Astrocyte of the cerebellum (primary cell): ENCODE measurements at regions not wholly inside any gene's neighbourhood (a gene's known extent, or its start where the extent isn't known, plus 50 kb on each side); places are given as distances from the start of the nearest gene placed in this dataset.

ENCODE experiments used
- DNase-seq: peaks from one replicate; pipeline ENCODE4 v3.0.0-alpha.2; 2011; ENCODE audit warnings: low read depth
- H3K4me3 ChIP-seq: 2 replicates; pipeline ENCODE4 v1.5.1; 2011; ENCODE audit warnings: mild to moderate bottlenecking, low read depth, low read length, moderate library complexity
- in situ Hi-C: cut with HindIII; loops from 2 replicates; pipeline ENCODE4 v1.10.0; 2017; ENCODE audit warnings: low sequenced_read_pairs
- TF ChIP-seq, protein P1 (sequence below): IDR thresholded peaks from 2 replicates; pipeline ENCODE4 v1.5.1; 2012; ENCODE audit warnings: low read length, low read depth, moderate library complexity, mild to moderate bottlenecking; ENCODE audit errors: missing control alignments

DNA sequence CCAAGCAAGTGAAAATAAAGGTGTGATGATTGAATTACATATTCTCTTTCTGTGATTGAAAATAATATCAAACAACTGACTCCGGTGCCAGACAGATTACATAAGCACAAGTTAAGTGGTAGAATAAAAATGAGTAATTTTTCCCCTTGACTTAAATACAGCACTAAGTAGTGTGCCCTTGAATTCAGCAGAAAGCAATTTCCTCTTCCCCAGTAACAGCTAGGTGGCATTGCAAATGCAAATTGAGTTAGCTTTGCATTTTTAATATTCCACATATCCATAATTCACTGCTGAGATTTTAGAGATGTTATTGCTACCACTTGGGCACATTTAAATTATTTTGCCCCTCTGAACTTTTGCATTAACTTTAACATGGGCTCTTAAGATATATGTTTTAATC is 89.8 kb upstream of the NPVF start:
- in situ Hi-C loops, result no loop called here
- TF ChIP-seq, protein P1, sequence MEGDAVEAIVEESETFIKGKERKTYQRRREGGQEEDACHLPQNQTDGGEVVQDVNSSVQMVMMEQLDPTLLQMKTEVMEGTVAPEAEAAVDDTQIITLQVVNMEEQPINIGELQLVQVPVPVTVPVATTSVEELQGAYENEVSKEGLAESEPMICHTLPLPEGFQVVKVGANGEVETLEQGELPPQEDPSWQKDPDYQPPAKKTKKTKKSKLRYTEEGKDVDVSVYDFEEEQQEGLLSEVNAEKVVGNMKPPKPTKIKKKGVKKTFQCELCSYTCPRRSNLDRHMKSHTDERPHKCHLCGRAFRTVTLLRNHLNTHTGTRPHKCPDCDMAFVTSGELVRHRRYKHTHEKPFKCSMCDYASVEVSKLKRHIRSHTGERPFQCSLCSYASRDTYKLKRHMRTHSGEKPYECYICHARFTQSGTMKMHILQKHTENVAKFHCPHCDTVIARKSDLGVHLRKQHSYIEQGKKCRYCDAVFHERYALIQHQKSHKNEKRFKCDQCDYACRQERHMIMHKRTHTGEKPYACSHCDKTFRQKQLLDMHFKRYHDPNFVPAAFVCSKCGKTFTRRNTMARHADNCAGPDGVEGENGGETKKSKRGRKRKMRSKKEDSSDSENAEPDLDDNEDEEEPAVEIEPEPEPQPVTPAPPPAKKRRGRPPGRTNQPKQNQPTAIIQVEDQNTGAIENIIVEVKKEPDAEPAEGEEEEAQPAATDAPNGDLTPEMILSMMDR, result no peak
- H3K4me3 ChIP-seq, result no peak overlapping the region
- DNase-seq, result no peak

DNA sequence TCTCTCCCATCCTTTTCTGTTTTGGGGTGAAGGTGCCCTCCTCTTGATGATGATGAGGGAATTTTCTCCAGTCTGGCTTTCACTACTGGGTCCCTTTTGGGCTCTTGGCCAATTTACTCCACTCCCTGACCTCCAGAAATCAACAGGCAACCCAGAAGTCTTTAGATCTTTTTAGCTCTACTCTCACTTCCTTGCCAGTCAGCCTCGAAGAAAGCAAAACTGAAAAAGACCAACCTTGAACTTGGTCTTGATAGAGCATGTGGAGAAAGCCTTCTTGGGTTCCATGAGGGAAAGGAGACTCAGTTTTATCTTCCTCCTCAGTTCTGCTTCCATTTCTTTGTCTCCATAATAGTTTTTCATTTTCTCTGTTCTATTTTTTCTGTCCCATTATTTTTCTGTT is 91.4 kb upstream of the NPVF start:
- H3K4me3 ChIP-seq, result no peak overlapping the region
- TF ChIP-seq, protein P1, result no peak
- in situ Hi-C loops, result no loop called here
- no peak for DNase-seq

GRCh38 chr7:25320791-25321190 is 92.5 kb upstream of the NPVF start:
- TF ChIP-seq, protein P1, result no peak
- DNase-seq, result no peak
- H3K4me3 ChIP-seq, result no peak overlapping the region
- in situ Hi-C loops, result no loop called here

DNA sequence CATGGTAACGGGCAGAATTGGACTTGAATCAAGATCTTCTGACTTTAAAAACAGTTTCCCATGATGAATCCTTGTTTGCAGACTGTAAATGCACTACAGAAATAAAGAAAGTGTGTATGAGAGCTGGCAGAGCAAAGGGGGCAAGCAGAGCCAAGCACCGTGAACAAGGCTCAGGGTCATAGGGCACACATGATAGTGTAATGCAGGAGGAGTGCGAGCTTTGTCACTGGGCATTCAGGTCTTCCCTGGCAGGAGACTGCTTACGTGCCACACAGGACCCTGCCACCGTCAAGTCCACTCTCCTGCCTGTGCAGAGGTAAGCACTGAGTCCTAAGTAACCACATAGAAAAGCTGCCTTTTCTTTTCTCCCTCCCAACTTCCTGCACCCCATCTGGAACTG is 93.1 kb upstream of the NPVF start:
- in situ Hi-C loops, result no loop called here
- no peak overlapping the region for H3K4me3 ChIP-seq
- no peak for DNase-seq
- TF ChIP-seq, protein P1, result no peak

GRCh38 chr7:25322473-25322872 is 94.2 kb upstream of the NPVF start:
- no peak overlapping the region for H3K4me3 ChIP-seq
- TF ChIP-seq, protein P1, result no peak
- no peak for DNase-seq
- in situ Hi-C loops, result no loop called here

DNA sequence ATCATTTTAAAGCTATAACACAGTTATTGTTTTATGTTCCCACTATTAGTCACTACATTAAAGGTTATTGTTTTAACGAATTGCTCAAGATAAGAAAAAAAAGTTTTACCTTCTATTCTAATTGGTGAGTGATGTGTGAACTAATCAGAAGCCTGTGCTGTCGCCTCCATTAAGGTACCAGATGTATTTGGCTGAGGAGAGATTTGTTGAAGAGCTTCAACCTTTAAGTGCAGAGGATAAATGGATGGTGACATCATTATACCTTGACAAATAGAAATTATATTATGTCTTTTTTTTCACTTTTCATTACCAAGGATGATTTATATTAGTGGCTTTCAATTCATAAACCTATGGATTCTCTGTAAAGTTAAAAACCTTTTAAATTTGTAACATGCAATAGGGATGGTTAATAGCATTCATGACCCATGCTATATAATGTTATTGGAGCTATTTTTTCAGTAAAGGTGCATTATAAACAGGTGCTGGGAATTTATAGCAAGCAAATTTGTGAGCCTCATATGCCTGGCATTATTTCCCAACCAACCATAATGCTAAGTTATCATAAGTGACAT is 97.0 kb upstream of the NPVF start:
- H3K4me3 ChIP-seq, result no peak overlapping the region
- in situ Hi-C loops, result no loop called here
- no peak for DNase-seq
- TF ChIP-seq, protein P1, result no peak

DNA sequence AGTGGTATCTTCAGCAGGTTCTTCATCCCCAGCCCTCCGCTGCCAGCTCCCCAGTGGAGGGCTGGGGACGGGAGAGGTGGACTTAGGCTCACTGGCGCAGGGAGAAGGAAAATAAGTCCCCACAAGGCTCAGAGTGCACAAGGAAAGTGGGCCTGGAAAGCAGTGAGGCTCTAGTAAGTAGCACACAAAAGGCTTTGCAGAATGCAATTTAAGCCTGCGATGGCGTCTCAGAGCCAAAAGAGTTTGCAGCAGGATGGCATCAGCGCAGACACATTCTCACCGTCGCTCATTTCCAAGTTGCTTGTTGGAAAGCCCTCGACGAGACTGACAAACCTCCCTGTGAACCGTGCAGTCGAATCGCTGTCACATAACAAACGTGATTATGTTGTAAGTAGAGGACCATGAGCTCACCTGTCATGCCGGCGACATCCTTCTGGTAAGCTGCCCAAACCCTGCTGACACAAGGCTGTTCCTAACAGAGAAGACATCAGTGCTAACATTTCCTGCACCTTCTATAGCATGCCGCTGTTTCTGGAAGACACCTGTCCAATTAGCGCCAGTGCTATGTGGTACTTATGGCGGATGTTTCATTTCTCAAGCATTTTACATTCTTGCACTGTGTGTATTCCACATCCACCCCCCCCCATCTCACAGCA is 98.3 kb upstream of the NPVF start:
- DNase-seq, result no peak
- TF ChIP-seq, protein P1, result no peak
- in situ Hi-C loops, result no loop called here
- H3K4me3 ChIP-seq, result no peak overlapping the region
